Fibroblast of upper back skin (primary cell): ENCODE measurements at regions not wholly inside any gene's neighbourhood (a gene's known extent, or its start where the extent isn't known, plus 50 kb on each side); places are given as distances from the start of the nearest gene placed in this dataset.
A peak's percentile ranks its signal among the peaks of the same experiment; 100 is the strongest.

ENCODE experiments used
- DNase-seq: peaks from one replicate; pipeline ENCODE4 v3.0.0-alpha.2; 2013

DNA sequence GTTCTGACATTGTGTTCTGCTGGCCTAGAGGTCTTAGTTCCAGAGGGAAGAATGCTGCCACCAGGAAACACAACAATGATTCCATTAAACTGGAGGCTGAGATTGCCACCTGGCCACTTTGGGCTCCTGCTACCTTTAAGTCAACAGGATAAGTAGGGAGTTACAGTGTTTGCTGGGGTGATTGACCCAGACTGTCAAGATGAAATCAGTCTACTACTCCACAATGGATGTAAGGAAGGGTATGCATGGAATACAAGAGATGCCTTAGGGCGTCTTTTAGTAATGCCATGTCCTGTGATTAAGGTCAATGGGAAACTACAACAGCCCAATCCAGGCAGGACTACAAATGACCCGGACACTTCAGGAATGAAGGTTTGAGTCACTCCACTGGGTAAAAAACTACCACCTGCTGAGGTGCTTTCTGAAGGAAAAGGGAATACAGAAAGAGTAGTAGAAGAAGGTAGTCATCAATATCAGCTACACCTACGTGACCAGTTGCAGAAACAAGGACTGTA, 852.6 kb downstream of the LRFN5 start:
- DNase-seq: no peak

DNA sequence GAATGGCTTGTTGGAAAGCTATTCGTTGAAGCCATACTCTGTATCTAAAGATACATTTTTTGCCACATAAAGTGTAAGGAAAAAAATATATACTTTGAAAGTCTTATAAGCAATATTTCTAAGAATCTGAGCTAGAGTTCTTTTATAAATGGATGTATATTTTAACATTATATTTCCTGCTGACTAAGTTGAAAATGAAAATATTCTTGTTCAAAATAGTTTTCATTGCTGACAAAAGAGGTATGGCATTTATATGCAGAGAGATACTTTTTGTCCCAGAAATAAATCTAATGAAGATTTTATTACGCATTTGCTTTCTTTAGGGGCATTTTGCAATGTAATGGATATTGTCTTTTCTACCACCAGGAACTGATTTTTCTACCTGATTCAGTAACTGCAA, 834.9 kb downstream of the LRFN5 start:
- DNase-seq: no peak

DNA sequence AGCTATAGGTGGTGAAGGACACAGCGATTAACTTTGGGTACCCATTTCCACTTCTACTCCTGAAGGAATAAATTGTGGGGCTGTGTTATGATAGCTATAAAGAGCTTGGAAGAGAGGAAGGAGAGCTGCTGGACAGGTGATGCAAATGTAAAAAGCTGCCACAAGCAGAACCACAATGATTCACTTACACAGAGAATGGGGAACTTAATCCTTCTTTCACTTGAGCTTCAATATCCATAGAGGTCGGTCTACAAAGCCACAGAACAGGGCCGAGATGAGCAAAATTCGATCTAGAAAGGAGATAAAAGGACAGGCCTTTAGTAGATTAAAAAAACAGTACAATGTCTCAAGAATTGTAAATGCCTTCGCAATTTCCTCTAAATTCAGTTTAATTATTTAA, 831.1 kb downstream of the LRFN5 start:
- DNase-seq: no peak

DNA sequence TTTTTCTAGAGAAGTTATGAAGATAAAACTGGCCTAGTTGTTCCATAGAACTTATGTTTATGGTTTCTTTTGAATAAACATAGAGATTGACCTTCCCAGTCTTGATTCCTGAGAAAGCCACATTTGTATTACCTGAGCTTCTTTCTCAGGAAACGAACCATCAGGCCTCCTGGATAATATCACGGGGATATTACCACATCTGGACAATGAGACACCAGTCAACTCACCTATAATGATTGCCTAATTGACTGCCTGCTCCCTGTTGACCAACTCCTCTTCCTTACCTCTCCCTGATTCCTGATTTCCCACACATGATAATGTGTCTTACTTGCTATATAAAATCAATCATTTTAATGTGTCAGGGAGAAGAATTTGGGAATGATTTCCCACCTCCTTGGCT, 822.7 kb downstream of the LRFN5 start:
- no peak for DNase-seq

DNA sequence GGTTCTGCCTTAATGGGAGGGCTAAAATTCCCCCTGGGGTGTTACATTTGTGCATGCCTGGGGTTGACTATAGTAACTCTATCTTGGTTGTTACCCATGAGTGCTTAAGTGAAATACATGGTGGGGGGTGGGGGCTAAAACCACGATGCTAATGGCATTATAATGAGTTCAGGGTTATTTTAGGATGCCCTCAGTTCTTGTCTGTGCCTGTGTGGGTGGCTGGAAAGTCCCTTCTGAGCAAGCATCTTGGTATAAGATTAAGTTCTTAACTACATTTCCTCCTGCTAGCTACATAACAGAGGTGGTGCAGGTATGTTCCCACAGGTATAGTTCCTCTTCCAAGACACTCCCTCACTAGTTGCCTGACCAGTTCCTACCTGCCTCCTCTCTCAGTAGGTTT, 822.3 kb downstream of the LRFN5 start:
- DNase-seq: no peak

DNA sequence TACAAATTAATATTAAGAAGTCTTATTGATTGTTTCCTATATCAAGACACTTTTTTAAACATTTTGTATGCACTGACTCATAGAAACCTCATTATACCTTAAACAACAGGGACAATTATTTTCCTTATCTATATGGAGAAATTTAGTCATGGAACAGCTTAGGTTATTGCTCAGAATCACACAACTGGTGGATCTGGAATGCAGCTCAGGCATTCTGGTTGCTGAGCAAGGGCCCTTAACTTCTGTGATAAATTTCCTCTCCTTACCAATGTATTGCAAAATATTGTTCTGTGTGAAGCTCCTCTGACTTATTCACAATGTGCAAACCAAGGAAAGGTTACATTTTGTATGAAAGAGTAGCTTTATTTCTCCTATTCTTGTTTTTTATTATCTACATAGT, 817.8 kb downstream of the LRFN5 start:
- peak; percentile 6 for DNase-seq

DNA sequence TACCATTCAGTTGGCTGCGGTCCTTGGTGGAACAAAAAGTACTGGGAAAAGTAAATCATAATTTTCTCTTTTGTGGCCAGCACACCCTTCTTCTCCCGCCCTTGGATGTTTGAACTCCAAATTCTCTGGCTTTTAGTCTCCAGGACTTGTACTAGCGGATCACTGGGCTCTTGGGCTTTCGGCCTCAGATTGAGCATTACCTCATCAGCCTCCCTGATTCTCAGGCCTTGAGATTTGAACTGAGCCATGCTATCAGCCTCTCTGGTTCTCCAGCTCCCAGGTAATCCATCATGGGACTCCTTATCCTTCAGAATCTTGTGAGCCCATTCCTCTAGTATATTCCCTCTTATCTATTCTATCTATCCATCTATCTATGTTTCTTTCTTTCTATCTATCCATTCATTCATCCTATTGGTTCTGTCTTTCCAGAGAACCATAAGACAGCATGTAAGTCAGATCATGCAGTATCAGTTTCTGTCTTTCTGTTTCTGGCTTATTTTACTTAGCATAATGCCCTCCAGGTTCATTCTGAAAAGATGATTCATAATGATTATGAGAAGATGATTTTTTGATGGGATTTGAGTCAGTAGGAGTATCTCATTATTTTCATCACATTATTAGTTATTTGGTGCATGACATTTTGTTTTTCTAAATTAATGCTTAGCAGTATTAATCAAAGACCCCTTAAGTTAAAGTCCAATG, 814.9 kb downstream of the LRFN5 start:
- no peak for DNase-seq

DNA sequence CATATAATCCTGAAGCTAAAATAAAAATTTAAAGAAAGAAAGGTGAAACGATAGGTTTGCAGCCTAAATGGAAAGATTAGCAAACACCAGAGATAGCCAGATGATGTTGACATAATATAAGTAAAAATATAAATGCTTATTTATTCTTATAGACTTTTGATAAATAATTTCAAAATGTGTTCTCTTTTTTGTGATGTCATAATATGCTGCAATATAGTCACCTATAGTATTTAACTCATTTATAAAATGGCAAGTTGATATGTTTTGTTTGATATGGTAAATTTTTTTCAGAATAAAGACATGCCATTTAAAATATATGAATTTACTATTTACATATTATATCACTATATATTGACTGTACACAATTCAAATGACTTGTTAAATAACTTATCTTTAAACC, 813.4 kb downstream of the LRFN5 start:
- DNase-seq: no peak

DNA sequence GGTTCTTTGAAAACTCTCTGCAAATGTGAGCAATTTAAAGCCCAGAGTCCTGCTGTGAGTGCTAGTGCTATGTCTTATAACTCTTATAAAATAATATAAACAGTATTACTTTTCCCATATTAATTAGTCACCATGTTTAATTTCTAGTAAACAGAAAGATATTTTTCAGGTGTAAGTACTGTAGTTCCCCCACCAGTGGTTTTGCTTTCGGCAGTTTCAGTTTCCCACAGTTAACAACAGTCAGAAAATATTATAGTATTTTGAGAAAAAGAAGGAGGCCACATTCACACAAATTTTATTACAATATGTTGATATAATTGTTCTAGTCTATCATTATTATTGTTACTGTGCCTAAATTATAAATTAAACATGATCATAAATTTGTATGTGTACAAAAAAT, 800.5 kb downstream of the LRFN5 start:
- no peak for DNase-seq

DNA sequence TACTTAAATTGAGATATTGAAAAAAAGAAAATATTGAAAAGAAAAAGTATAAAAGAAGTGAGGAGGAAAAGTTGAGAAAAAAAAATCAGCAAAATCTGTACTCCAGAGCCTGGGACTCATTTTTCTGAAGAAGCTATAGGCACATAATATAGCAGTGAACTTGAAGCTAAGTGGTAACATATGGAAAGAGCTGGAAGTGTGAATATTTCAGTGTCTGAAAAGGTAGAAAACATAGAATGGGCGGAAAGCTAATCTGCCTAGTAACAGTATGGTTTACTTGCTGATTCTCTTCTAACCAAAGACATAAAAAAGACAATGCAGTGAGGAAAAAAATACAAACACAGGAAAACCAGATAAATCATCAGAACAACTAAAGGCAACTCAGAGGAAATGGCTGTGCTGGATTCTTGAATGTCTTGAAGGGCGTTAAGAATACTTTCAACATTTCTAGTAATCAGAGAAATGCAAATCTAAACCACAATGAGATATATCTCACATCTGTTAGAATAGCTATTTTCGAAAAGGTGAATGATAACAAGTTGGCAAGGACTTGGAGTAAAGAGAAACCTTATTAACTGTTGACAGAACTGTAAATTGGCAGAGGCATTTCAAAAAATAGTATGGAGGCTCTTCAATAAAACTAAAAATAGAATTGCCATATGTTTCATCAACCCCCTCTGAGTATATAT, 784.6 kb downstream of the LRFN5 start:
- no peak for DNase-seq

DNA sequence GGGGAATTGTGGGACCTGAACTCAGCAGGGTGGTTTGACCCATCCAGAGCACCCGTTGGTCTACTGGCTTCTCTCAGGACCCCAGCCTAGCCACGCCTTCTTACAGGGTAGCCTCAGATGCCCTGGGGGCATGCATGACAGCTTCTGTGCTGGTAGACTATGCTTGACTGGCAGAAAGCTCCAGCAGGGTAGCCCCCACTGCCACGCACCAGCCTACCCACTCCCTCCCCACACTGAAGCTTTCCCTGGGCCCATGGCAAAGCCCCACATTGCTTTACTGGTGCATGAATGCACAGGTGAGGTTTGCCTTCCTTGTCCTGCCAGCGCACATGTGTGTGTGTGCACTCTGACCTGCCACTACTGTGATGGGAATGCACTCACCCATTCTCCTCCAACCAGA, 772.2 kb downstream of the LRFN5 start:
- DNase-seq: no peak

DNA sequence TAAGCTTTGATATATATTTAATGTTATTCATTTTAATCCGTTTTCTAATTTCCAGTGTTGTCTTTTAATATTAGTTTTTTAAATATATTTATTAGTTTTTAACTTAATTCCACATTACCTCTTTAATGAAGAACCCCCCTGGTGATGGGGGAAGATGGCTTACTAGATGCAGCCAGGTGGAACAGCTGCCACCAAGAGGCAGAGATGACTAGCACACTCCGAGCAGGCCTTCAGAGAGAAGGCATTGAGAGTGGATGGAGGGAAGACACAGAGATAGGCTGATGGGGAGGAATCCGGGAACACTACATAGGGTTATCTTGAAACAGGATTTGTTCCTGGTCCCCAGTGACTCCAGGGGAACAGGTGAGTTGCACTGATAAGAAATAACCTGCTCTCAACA, 771.6 kb downstream of the LRFN5 start:
- DNase-seq: no peak

DNA sequence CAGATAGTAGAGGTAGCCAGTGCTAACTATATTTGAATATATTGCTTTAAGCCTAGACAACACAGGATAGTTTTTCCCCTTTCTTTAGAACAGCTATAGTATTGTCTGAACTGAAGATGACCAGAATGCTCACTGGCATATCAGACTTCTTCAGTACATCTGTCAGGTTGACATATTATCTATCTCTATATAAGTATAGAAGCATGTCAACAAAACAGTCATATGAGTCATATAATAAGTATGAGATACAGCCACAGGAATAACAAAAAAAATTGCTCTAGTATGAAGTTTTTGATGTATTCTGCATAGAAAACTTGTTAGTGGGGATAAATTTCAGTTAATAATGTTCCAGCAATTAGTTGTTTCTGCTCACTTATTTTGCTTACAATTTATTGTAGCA, 767.7 kb downstream of the LRFN5 start:
- DNase-seq: no peak

DNA sequence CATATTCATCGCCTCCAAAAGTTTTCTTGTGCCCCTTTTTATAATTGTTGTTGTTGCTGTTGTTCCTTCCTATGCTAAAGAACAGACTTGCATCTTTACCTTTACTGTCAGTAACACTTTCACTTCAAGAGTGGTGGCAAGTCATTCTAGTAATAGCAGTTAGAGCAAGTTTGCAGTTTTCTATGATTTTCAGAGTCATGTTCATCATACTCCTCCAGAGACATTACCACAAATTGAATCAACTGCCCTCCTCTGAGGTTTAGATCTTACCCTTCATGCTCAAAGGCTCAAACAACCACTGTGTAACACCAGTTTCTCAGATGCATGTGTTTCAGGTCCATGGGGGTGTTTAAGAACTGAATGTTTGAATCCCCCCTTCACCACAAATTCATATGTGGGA, 763.4 kb downstream of the LRFN5 start:
- DNase-seq: no peak

DNA sequence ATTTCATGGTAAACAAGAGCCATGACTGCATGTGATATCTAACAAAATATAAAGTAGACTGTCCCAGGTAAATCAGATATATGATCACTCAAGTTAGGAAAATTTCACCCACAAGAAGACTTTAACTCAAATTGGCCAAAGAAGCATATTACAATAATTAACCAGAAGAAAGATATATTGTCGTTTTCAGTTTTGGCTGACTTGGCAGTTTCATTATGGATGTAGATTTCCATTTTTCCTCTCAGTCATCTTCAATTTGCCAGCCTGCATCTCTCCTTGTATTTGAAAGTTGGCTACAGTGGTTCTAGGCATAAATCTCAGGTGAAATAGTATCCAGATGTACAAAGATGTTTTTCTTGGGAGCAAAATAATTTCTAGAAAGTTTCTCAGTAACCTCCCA, 761.6 kb downstream of the LRFN5 start:
- no peak for DNase-seq

DNA sequence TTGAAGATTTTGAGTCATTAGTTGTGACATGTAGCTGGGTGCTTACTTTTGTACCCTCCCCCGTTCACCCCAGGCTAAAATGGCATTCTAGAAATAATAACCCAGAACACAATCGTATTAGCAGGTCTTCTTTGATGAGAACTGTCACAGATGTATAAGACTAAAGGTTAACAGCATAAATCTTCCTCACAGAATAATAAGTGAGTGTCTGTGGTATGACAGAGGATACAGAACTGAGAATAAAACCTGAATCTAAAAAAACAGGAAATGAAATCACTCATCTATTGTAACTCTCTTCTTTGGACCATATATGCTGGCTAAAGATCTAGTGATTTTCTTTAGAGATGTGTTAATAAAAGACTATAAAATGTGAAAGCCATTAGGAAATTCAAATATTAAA, 746.6 kb downstream of the LRFN5 start:
- DNase-seq: no peak

DNA sequence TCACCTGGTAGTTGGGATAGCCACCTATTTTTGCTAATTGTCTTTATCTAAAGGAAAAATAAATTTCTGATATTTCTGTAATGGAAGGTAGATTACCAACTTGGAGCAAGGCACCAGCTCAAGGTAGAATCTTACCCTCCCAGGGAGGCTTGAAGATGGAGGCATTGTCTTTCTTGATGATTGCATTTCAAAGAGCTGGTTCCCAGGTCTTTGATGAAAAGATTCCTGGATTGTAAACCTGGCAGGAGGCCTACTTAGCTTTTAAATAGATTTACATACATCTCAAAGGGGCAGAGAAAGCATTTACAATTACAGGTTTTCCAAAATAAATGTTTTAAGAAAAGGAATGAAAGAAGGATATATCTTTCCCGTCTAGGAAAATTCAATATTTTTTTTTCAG, 729.2 kb downstream of the LRFN5 start:
- no peak for DNase-seq

DNA sequence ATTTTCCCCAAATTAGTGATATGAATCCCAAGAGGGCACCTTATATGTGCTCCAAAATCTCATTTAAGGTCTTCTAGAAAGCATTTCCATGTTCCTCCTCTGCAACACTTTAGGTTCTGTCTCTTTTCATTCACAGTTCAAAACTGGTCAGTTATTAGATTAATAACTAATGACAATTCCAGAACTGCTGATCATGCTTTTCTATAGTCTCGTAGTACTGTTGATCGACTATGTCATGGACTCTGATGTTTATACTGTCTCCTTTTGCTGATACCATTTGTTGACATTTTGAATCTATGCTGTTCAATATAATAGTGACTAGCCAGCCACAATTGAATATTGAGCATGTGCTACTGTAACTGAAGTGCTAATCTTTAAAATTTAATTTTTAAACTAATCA, 728.3 kb downstream of the LRFN5 start:
- DNase-seq: no peak

DNA sequence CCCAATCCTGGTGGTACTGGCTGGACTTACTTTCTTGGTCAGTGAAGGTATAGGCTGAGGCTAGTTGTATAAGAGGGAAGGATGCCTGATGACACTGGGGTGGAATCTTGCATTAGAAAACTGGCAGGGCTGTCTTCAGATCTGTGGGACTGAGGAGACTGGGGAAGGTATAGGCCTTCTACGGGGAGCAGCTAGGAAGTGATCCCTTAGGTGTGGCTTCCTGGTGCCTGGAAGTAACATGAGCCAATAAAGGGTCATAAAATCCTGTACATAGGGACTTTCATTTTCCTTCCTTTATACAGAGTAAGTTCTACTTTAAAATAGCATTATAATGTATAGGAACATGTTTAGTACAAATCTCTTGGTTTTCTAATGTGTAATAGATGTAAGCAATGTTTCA, 716.8 kb downstream of the LRFN5 start:
- DNase-seq: no peak

DNA sequence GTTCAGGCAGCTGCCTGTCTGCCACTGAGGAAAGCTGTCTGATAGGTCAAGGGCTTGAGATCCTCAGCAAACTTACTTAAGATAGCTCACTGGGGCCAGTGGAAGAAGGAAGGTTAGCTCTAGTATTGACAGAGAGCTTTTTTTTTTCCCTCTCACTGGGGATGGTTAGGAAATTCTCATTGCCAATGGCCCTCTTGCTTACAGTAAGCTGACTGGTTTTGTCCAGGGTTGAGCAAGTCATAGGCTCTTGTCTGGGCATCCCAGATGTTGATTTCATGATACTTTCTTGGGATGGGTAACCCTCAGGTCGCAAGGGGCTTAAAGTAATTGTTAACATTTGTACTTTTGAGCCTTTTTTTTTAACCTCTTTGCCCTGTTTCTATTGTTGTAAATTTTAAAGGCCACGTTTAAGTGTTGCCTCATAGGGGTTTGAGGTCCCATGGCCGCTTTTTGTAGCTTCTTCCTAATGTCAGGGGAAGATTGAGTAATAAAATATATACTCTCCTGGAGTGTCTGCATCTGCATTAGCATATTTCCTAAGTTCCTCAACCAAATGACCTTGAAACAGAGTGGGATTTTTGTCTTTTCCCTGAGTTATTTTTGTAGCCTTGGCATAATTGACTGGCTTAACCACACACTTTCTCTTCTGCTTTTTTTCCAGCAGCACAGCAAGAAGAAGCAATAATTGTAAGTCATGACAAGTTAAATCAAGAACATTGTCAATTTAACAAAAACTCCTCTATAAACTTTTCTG, 716.0 kb downstream of the LRFN5 start:
- no peak for DNase-seq

DNA sequence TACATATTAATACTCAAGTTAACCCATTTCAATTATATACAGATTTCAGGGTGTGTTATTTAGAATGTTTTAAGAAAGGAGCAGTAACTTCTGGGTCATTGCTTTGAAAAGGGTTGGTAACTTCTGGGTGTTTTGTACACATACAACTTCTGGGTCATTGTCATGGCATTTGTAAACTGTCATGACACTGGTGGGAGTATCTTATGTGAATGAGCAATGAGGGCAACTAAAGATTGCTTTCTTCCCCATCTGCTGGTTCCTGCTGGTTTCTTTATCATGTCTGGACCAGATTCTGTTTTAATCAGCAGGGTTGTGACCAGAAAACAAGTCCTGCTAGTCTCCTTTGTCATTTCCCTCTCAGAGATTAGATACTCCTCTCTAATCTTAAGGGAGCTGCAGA, 713.3 kb downstream of the LRFN5 start:
- DNase-seq: no peak

DNA sequence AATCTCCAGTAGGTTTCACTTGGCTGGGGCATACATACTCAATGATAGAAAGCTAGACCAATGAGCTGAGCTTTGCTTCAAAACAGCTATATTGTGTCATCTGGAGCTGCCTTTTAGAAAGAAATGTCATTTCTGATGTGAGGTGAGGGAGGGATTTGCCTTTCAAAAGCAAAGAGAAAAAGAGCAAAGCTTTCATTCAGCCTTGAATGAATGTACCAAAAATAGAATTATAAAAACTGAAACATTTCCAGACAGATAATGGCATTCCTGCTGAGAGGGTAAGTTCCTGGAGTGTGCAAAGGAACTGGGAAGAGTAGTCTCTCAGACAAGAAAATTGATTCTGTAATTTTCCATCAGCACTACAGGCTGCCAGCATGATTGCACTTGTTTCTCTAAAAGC, 710.0 kb downstream of the LRFN5 start:
- DNase-seq: no peak

DNA sequence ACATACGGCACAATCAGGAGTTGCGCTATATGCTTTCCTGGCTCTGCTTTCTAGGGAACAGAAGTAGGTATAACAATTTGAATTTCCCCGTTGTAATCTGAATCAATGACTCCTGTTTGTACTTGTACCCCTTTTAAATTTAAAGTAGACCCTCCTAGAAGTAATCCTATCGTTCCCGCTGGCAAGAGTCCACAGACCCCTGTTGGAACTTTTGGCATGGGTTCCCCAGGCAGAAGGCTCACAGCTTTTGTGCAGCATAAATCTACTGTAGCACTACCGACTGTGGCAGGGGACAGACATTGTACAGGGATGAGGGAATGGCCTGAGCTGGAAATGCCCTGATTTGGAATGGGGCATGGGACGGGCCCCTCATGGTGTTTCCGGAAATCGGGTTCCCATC, 705.2 kb downstream of the LRFN5 start:
- DNase-seq: no peak

DNA sequence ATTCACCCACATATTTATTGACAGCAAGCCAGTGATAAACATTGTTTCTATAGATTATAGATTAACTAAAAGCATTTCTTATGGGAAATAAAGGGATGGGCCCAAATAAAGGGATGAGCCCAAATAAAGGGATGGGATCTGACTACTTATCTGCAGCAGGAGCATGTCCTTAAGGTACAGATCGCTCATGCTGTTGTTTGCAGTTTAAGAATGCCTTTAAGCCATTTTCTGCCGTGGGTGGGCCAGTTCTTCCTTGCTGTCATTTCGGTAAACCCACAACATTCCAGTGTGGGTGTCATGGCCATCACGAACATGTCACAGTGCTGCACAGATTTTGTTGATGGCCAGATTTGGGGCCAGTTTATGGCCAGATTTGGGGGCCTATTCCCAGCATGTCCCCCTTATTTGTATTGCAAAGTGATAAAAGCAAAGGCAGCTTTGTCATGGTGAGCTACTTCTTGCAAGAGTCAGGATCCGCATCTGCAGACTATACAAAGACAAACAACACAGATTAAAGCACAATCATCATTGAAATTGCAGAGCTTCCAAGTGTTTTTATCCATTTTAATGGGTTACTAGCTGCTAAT, 700.7 kb downstream of the LRFN5 start:
- DNase-seq: no peak
